ENCODE measurements at regions not wholly inside any gene's neighbourhood (a gene's known extent, or its start where the extent isn't known, plus 50 kb on each side); places are given as distances from the start of the nearest gene placed in this dataset.

GRCh38 chr7:131845573-131846314, 289.3 kb upstream of the PODXL start:
- TF ChIP-seq CTCF (IDR thresholded peaks at IDR 0.05) (no peak), BHLHE40 (IDR thresholded peaks at IDR 0.05; ENCODE audit: low read depth, low read length) (no peak), CHD4 (IDR thresholded peaks at IDR 0.05; ENCODE audit: borderline replicate concordance) (no peak), POLR2A (IDR thresholded peaks at IDR 0.05; ENCODE audit: low read length) (no peak)

Measured in A549 (cell line).